GM21390 (cell line): ENCODE measurements at regions not wholly inside any gene's neighbourhood (a gene's known extent, or its start where the extent isn't known, plus 50 kb on each side); places are given as distances from the start of the nearest gene placed in this dataset.
"Not testable (repeated sequence)": the region's sequence is repeated elsewhere in the genome, so short reads cannot be mapped to it uniquely, and the experiment has no call there.

Experiments used
- ATAC-seq: cut with Tn5 transposase; IDR thresholded peaks from one replicate; pipeline ENCODE4 v1.9.1; 2021; ENCODE audit not compliant: unreplicated experiment

DNA sequence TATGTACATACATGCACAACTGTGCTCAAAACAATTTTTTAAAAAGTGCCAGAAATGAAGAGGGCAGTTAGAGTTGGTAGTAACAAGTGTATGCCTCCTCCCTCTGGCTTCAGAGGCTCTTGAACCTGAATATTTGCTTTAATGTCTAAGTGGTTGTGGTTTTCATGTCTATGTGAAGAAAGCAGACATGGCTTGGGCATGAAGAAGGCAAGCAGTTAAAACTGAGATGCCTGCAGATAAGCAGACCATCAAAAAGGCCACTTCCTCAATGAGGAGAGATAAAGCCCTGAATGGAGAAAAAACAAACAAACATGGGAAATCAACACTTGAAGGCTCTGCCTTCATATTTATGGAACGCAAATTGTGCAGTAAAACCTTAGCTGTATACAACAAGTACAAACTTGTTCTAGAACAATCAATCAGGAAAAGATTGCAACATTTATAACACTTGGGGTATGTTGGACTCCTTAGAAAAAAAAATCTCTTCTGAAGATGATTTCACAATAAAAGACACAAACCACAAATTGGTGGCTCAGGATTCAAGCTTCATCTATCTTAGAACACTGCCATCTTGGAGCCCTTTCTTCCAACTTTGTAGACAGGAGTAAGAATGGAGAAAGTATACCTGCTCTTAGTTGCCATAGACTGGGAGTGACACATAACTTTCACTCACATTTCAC lies 52.7 kb upstream of the PLA2G4A start:
- no peak for ATAC-seq

DNA sequence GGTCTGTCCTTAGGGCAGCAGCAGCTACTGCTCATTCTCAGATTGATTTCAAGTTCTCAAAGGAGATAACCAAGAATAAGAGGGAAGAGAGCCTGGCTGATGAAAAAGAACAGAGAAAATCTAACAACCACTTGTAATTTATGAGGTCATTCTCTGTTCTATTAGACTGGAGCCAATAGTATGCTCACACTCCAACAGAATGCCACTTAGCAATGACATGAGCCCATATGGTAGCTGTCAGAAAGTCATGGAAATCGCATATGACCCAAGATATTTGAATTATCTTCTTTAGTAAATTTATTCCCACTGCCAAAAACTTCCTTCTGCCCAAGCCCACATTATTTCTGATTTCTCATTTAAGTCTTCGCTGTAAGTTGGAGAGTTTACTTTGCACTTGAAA lies 53.7 kb upstream of the PLA2G4A start:
- no peak for ATAC-seq

DNA sequence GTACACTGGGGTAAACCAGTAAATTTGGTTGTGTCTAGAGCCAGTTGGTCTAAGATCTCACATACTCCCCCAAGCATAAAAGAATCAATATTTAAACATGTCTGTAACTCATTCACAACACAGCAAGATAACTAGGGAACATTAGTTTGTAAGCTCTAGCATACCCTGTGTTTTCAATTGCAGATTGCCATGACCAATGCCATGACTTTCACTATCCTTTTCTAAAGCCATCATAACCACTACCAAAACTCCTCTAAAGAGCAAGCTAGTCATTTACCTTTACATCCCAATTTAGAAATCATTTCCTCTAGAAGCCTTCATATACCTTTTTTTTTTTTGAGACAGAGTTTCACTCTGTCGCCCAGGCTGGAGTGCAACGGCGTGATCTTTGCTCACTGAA lies 56.5 kb upstream of the PLA2G4A start:
- no peak for ATAC-seq

- no peak for ATAC-seq
These were observed 58.3 kb upstream of the PLA2G4A start for GRCh38 chr1:186770421-186770820.

DNA sequence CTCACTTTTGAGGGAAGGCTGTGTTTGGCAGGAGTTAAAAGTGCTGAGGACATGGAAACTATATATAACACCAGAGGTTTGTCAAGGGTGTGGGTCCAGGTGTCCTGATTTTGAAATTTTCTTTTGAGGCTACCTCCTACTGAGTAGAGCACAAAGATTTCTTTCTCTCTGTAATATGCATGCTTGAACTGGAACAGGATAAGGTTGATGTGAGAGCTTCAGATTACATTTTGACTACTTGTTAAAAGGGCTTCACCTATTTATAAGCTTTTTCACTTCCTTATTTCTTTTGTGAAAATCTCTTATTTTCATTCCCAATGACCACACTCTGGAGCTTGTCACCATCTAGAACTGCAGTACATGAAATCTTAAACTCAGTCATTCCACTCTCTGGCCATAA lies 59.8 kb upstream of the PLA2G4A start:
- ATAC-seq: peak; percentile 94

DNA sequence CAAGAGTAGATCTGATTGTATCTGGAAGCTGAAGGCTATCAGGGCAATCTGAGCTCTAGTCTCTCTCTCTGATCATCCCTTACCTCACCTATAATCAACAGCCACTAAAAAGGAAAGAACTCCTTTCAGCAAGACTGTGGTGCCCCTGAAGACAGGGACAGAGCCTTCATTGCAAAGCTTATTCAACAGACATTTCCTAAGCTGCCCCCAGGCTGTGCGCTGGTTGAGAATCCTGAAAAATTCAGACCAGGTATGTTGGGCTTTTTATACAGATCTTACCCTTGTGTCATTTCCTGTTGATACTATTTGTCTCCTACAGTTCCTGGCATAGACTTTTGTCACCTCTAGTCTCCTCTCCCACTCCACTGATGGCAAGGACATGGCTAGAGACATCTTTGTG lies 63.3 kb upstream of the PLA2G4A start:
- ATAC-seq: no peak

- peak; percentile 68 for ATAC-seq
These were observed 65.6 kb upstream of the PLA2G4A start for GRCh38 chr1:186763107-186763506.

GRCh38 chr1:186762653-186763052 lies 66.1 kb upstream of the PLA2G4A start:
- ATAC-seq: no peak

GRCh38 chr1:186761358-186761757 lies 67.4 kb upstream of the PLA2G4A start:
- peak; percentile 67 for ATAC-seq

GRCh38 chr1:186760446-186760845 lies 68.3 kb upstream of the PLA2G4A start:
- ATAC-seq: no peak

GRCh38 chr1:186758896-186759606 lies 69.7 kb upstream of the PLA2G4A start:
- not testable (repeated sequence) for ATAC-seq

DNA sequence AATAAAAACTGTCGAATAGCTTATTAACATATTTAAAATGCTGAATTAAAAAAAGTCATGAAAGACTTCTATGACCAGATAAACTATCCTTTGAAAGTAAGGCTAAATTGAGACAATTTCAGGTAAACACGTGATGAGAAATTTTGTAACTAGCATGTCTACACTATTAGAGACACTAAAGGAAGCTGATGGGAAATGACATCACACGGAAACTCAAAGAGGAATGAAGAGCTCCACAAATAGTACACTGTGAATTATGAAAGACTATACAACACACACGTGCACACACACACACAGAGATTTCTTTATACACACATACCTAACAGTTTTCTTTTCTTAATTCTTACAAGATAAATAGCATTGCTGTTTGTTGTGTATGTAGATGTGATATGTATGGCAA lies 70.9 kb upstream of the PLA2G4A start:
- ATAC-seq: no peak

DNA sequence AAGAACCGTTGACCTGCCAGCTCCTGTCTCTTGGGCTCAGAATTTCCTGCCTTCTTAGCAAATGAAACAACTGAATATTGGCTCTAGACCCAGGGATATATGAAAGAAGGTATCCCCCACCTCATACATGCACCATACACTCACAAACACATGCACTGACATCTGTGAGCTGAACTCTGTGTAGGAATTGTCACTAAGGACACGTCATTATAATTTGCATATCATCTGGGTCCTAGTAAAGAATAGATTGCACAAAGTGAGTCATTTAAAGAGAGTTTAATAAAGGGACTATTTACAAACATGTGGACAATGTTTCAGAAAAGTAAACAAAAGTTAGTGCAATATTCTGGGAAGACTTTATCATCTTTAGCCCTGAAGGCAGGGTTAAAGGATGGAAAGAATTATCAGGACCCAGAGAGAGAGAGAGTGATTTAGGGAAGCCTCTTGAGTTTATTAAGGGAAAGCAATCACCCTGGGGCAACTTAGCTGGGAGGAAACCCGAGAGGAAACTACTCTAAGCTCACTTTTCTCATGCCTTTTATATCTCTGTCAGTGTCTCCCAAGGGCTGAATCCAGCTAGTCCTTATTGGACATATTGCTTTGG lies 74.1 kb upstream of the PLA2G4A start:
- ATAC-seq: no peak

DNA sequence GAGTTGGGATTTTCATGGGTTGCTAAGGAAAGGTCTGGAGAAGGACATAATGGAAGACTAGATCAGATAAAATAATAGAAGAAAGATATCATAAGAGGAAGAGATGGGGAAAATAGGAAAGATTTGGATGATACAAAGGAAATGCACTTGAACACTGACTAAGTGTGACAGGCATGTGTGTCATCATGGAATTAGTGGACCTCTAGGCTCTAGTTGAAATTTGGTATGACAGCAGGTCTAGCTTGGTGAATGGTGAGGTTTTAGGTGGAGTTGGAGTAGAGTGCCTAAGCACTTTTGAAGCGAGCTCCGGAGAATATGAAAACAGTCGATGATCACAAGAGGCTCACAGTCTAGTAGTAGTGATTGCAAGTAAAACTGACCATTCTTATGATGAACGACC lies 73.0 kb upstream of the PTGS2 start:
- ATAC-seq: no peak

DNA sequence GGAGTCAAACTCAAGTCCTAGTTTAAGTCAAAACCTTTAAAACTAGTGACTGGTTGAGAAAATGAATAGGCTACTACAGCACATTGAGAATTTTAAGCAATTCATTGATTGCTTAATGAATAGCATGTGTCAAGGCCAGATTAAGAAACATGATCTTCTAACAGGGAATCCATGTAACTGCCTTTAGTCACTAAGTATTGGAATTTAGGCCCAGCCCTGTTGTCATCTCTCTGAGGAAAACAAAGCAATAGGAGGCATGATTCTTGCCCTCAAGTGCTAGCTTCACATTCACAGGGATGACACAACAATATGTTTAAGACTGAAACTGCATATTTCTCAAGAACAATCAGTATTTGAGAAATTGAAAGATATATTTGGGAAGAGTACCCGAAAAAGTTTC lies 70.0 kb upstream of the PTGS2 start:
- no peak for ATAC-seq

DNA sequence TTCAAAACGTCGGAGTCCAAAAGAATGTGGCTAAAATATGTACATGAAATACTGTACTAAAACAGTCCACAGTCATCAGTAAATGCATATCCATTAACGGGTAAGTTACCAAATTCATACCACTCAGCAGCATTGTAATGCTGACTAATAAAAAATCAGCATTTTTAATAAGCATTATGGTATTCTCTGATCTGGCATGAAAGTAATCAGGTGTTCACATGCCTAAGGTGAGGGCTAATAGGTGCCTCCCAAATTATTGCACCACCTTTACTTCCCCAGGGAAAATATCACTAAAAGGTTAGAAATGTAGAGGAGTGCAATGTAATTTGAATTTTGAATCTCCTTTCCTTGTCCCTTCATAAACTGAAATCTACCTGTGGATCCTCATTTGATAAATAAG lies 69.6 kb upstream of the PTGS2 start:
- ATAC-seq: no peak

- ATAC-seq: no peak
These were observed 67.4 kb upstream of the PTGS2 start for GRCh38 chr1:186747661-186748060.

DNA sequence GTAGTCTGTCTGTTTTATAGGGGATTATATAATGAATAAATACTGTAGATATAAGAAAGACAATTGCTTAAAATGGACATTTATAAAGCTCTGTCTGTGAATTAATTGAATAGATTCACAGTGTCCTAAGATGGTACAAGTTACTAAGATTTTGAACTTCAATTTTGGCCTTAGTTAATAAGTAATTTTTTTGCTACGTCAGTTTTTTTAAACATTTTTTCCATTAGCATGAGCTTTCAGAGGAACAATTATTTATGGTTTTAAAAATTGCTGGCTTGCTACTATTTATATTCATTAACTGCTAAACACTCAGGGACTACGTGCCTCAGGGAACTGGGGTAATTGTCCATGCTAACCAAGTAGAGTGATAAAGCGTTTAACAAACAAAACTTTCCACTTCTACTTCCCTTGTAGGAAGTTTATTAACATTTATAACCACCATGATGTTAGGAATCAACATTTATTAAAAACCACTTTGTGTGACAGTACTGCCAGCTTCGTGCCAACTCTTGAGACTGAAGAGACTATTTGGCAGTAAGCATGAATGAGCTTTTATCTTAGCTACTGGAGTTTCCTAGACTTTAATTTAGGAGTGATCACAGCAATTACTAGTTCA lies 65.4 kb upstream of the PTGS2 start:
- no peak for ATAC-seq

DNA sequence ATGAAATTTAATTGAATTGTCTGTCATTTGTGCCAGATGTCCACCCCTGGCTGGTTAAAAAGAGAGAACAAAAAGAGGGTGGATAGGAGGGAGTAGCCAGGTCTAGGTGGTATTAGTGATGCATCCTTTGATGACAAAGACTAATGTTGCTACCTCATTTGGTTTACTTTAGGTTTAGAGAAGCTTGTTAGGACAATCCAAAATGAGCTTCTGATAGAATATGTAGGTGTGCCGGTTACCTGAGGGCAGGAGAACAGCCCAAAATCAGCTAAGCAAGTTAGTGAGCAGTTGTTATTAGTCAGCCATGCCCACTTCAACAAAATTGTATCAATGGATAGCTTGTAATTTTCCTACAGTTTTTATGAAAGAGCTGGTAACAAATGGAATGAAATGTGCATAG lies 61.4 kb upstream of the PTGS2 start:
- ATAC-seq: no peak

DNA sequence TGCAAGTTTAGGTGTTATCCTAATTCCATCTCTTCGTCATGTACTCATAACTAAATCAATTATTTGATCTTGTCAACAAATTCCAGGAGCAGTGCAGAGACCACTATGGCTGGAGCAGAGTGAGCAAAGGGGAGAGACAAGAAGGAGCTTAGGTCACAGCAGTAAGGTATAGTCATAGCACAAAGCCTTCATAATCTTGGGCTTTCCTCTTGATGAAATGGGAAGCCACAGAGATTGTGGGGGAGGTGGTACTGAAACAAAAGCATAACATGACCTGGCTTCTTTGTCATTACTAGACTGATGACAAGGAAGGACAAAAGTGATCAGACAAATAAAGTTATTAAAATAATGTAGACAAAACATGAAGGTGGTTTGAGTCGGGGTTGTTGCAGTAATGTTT lies 60.1 kb upstream of the PTGS2 start:
- ATAC-seq: peak; percentile 55

- ATAC-seq: no peak
These were observed 59.3 kb upstream of the PTGS2 start for GRCh38 chr1:186739515-186739914.

DNA sequence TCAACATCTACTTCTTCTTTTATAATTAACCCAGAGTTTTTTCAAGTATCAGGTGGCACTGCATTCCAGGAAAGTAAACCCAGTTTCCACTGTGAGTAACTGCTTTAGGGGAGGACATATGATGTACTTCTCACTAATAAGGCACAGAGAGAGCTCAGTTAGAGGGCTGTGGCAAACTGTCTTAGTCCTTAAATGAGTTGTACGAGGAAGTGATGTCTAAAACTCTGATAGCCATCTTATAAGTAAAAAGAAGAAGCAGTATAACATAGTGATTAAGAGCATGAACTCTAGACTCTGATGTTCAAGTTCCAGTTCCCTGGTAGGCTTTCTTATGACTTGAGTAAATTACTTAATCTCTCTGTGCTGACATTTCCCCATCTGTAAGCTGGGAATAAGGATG lies 58.7 kb upstream of the PTGS2 start:
- peak; percentile 79 for ATAC-seq
